ENCODE measurements at regions not wholly inside any gene's neighbourhood (a gene's known extent, or its start where the extent isn't known, plus 50 kb on each side); places are given as distances from the start of the nearest gene placed in this dataset.

DNA sequence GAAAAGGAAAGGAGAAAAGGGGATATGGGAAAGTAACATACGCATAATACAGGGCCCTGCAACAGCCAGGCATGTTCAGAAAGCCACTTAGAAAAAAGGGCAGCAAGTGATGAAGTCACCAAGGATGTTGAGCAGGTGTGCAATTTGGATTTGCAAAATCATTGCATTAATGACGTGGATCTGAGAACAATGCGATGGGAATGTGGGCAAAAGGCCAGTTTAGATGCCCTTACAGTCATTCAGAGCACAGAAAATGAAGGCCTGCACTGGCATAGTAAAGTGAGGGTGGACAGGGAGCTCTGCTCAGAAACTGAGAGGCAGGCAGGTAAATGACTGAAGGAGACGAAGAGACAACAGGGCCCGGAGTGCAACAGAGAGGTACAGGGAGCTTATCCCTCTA is 123.7 kb upstream of the NHSL1 start:
- no peak overlapping the region for H3K4me3 ChIP-seq
- no peak for DNase-seq (ENCODE audit: low spot score)
- no peak overlapping the region for H3K27ac ChIP-seq
- no peak for TF ChIP-seq CTCF (IDR thresholded peaks at IDR 0.05)

- Histone ChIP-seq H3K27ac (no peak overlapping the region), H3K4me3 (no peak overlapping the region)
- DNase-seq (ENCODE audit: low spot score) = no peak
- no peak for TF ChIP-seq CTCF (IDR thresholded peaks at IDR 0.05)
Observed at GRCh38 chr6:138631566-138631965, 132.3 kb upstream of the NHSL1 start.

- H3K4me3 ChIP-seq = no peak overlapping the region
- no peak for TF ChIP-seq CTCF (IDR thresholded peaks at IDR 0.05)
- DNase-seq (ENCODE audit: low spot score) = no peak
- no peak overlapping the region for H3K27ac ChIP-seq
Observed at GRCh38 chr6:138637822-138638221, 135.7 kb upstream of the CCDC28A start.

- Histone ChIP-seq H3K4me3 (no peak overlapping the region), H3K27ac (no peak overlapping the region)
- DNase-seq (ENCODE audit: low spot score) = no peak
- no peak for TF ChIP-seq CTCF (IDR thresholded peaks at IDR 0.05)
Observed at GRCh38 chr6:138638604-138639003, 135.0 kb upstream of the CCDC28A start.

DNA sequence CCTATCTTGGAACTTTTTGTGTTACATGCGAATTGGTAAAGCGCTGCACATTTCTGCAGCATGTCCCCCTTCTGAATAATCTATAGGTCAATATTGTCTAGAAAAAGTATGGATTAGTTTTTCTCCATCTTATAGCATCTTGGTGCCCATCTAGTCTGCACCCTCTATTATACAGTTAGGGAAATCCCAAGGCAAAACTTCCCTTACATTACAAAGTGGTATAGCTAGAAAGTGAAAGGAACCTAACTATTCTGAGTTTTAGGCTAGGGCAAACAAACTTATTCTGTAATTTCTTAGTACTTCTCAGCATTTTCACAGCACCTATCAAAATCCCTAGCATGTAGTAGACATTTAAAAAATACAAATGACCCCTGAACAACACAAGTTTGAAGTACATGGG is 133.5 kb upstream of the CCDC28A start:
- no peak overlapping the region for H3K4me3 ChIP-seq
- no peak for DNase-seq (ENCODE audit: low spot score)
- no peak for TF ChIP-seq CTCF (IDR thresholded peaks at IDR 0.05)
- no peak overlapping the region for H3K27ac ChIP-seq

GRCh38 chr6:138643210-138643609 is 130.4 kb upstream of the CCDC28A start:
- H3K27ac ChIP-seq = no peak overlapping the region
- no peak for TF ChIP-seq CTCF (IDR thresholded peaks at IDR 0.05)
- no peak for DNase-seq (ENCODE audit: low spot score)

GRCh38 chr6:138645976-138646640 is 127.5 kb upstream of the CCDC28A start:
- H3K4me3 ChIP-seq = no peak overlapping the region
- TF ChIP-seq CTCF (IDR thresholded peaks at IDR 0.05) = no peak
- no peak overlapping the region for H3K27ac ChIP-seq
- DNase-seq (ENCODE audit: low spot score) = no peak

More at GRCh38 chr6:138643210-138643609, 130.4 kb upstream of the CCDC28A start:
- H3K4me3 ChIP-seq = no peak overlapping the region
